Hepatocyte (in vitro differentiated cells): ENCODE measurements at regions not wholly inside any gene's neighbourhood (a gene's known extent, or its start where the extent isn't known, plus 50 kb on each side); places are given as distances from the start of the nearest gene placed in this dataset.

Experiments used
- CTCF ChIP-seq: fragments of 200-600 bp; sonication (generic); IDR thresholded peaks from 2 replicates; pipeline ENCODE4 v1.5.1; 2016; ENCODE audit warnings: antibody characterized with exemption, mild to moderate bottlenecking; ENCODE audit not compliant: poor library complexity
- EZH2phosphoT487 ChIP-seq: fragments of 200-600 bp; sonication (generic); IDR thresholded peaks from one replicate; pipeline ENCODE4 v1.6.1; 2018; ENCODE audit warnings: antibody characterized with exemption, mild to moderate bottlenecking, low read depth, moderate library complexity; ENCODE audit not compliant: unreplicated experiment, severe bottlenecking

- TF ChIP-seq CTCF: no peak
- no peak for TF ChIP-seq EZH2phosphoT487
Observed at GRCh38 chr7:91596287-91596686, 284.2 kb downstream of the MTERF1 start.
